HAP-1 (cell line): ENCODE measurements at regions not wholly inside any gene's neighbourhood (a gene's known extent, or its start where the extent isn't known, plus 50 kb on each side); places are given as distances from the start of the nearest gene placed in this dataset.

Experiments used
- DNase-seq, 2 experiments: peaks; one replicate each; pipeline ENCODE4 v3.0.0-alpha.2; 2016 to 2020; ENCODE audit warnings: low spot score in 2 of 2
- H3K27me3 ChIP-seq: fragments of 250-450 bp; sonication (Bioruptor Pico); 2 replicates; pipeline ENCODE4 v1.5.1; 2020; ENCODE audit warnings: low read depth, mild to moderate bottlenecking, moderate library complexity
- H3K36me3 ChIP-seq: fragments of 250-450 bp; sonication (Bioruptor Pico); replicated peaks from 2 replicates; pipeline ENCODE4 v1.5.1; 2020; ENCODE audit warnings: mild to moderate bottlenecking
- H3K4me1 ChIP-seq: fragments of 250-450 bp; sonication (Bioruptor Pico); 2 replicates; pipeline ENCODE4 v1.5.1; 2020; ENCODE audit warnings: mild to moderate bottlenecking
- H3K4me3 ChIP-seq: fragments of 250-450 bp; sonication (Bioruptor Pico); 2 replicates; pipeline ENCODE4 v1.5.1; 2020; ENCODE audit warnings: mild to moderate bottlenecking, moderate library complexity
- H3K9me3 ChIP-seq: fragments of 250-450 bp; sonication (Bioruptor Pico); 2 replicates; pipeline ENCODE4 v1.5.1; 2020; ENCODE audit warnings: mild to moderate bottlenecking, moderate library complexity
- in situ Hi-C: fragments of 300-500 bp; cut with MboI; formaldehyde crosslinking; loops from 3 replicates; pipeline ENCODE4 v1.14.3; 2020; ENCODE audit warnings: low sequenced_read_pairs, inconsistent platforms, mixed read lengths

GRCh38 chr9:89953824-89954615 is 349.2 kb downstream of the GADD45G start:
- in situ Hi-C loops: no loop called here
- H3K9me3 ChIP-seq: no peaks in the 10 kb centered on the region
- H3K4me3 ChIP-seq: no peak overlapping the region
- H3K27me3 ChIP-seq: no peaks in the 10 kb centered on the region
- H3K36me3 ChIP-seq: no peaks in the 10 kb centered on the region
- no peak for DNase-seq
- H3K4me1 ChIP-seq: no peaks in the 10 kb centered on the region

GRCh38 chr9:89955144-89955543 is 350.3 kb downstream of the GADD45G start:
- H3K36me3 ChIP-seq: no peaks in the 10 kb centered on the region
- H3K27me3 ChIP-seq: no peaks in the 10 kb centered on the region
- no peak for DNase-seq
- no peaks in the 10 kb centered on the region for H3K9me3 ChIP-seq
- in situ Hi-C loops: no loop called here
- no peaks in the 10 kb centered on the region for H3K4me1 ChIP-seq
- no peak overlapping the region for H3K4me3 ChIP-seq

GRCh38 chr9:89955626-89956025 is 350.8 kb downstream of the GADD45G start:
- Histone ChIP-seq H3K27me3 (no peaks in the 10 kb centered on the region), H3K36me3 (no peaks in the 10 kb centered on the region), H3K4me1 (no peaks in the 10 kb centered on the region), H3K4me3 (no peak overlapping the region), H3K9me3 (no peaks in the 10 kb centered on the region)
- in situ Hi-C loops: no loop called here
- DNase-seq: no peak

- H3K36me3 ChIP-seq: no peaks in the 10 kb centered on the region
- no peak for DNase-seq
- no peaks in the 10 kb centered on the region for H3K4me1 ChIP-seq
- in situ Hi-C loops: no loop called here
- no peaks in the 10 kb centered on the region for H3K9me3 ChIP-seq
- H3K4me3 ChIP-seq: no peak overlapping the region
- H3K27me3 ChIP-seq: no peaks in the 10 kb centered on the region
Observed at GRCh38 chr9:89956331-89956730, 351.5 kb downstream of the GADD45G start.

GRCh38 chr9:89956907-89957306 is 352.1 kb downstream of the GADD45G start:
- in situ Hi-C loops: no loop called here
- Histone ChIP-seq H3K4me1 (no peaks in the 10 kb centered on the region), H3K9me3 (no peaks in the 10 kb centered on the region), H3K36me3 (no peaks in the 10 kb centered on the region), H3K4me3 (no peak overlapping the region), H3K27me3 (no peaks in the 10 kb centered on the region)
- no peak for DNase-seq

- H3K27me3 ChIP-seq: no peaks in the 10 kb centered on the region
- H3K4me3 ChIP-seq: no peak overlapping the region
- no peaks in the 10 kb centered on the region for H3K4me1 ChIP-seq
- no peaks in the 10 kb centered on the region for H3K36me3 ChIP-seq
- in situ Hi-C loops: no loop called here
- no peaks in the 10 kb centered on the region for H3K9me3 ChIP-seq
- no peak for DNase-seq
Observed at GRCh38 chr9:89958086-89958485, 353.3 kb downstream of the GADD45G start.

- no peaks in the 10 kb centered on the region for H3K4me1 ChIP-seq
- no peaks in the 10 kb centered on the region for H3K9me3 ChIP-seq
- no peaks in the 10 kb centered on the region for H3K27me3 ChIP-seq
- no peak overlapping the region for H3K4me3 ChIP-seq
- H3K36me3 ChIP-seq: no peaks in the 10 kb centered on the region
- in situ Hi-C loops: no loop called here
- DNase-seq: no peak
Observed at GRCh38 chr9:89961616-89962341, 357.0 kb downstream of the GADD45G start.

GRCh38 chr9:89963280-89963679 is 358.5 kb downstream of the GADD45G start:
- H3K4me1 ChIP-seq: no peaks in the 10 kb centered on the region
- in situ Hi-C loops: no loop called here
- no peaks in the 10 kb centered on the region for H3K9me3 ChIP-seq
- H3K36me3 ChIP-seq: no peaks in the 10 kb centered on the region
- DNase-seq: no peak
- no peaks in the 10 kb centered on the region for H3K27me3 ChIP-seq
- H3K4me3 ChIP-seq: no peak overlapping the region

- no peak for DNase-seq
- no peak overlapping the region for H3K4me3 ChIP-seq
- in situ Hi-C loops: no loop called here
- no peaks in the 10 kb centered on the region for H3K36me3 ChIP-seq
- H3K4me1 ChIP-seq: no peaks in the 10 kb centered on the region
- no peaks in the 10 kb centered on the region for H3K9me3 ChIP-seq
- peaks cover 2% of the 10 kb centered on the region; the same call in 1 of the 2 replicates for H3K27me3 ChIP-seq
Observed at GRCh38 chr9:89967527-89967926, 362.7 kb downstream of the GADD45G start.

GRCh38 chr9:89969156-89969675 is 364.4 kb downstream of the GADD45G start:
- in situ Hi-C loops: no loop called here
- H3K27me3 ChIP-seq: peaks cover 2% of the 10 kb centered on the region; the same call in 1 of the 2 replicates
- H3K4me3 ChIP-seq: no peak overlapping the region
- H3K9me3 ChIP-seq: no peaks in the 10 kb centered on the region
- no peaks in the 10 kb centered on the region for H3K4me1 ChIP-seq
- DNase-seq: no peak
- no peaks in the 10 kb centered on the region for H3K36me3 ChIP-seq

- H3K4me3 ChIP-seq: no peak overlapping the region
- H3K36me3 ChIP-seq: no peaks in the 10 kb centered on the region
- H3K4me1 ChIP-seq: no peaks in the 10 kb centered on the region
- in situ Hi-C loops: no loop called here
- H3K9me3 ChIP-seq: no peaks in the 10 kb centered on the region
- peaks cover 2% of the 10 kb centered on the region; the same call in 1 of the 2 replicates for H3K27me3 ChIP-seq
- DNase-seq: no peak
Observed at GRCh38 chr9:89969881-89970639, 365.2 kb downstream of the GADD45G start.

- in situ Hi-C loops: no loop called here
- Histone ChIP-seq H3K27me3 (peaks cover 2% of the 10 kb centered on the region; the same call in 1 of the 2 replicates), H3K9me3 (no peaks in the 10 kb centered on the region), H3K36me3 (no peaks in the 10 kb centered on the region), H3K4me3 (no peak overlapping the region), H3K4me1 (no peaks in the 10 kb centered on the region)
- DNase-seq: no peak
Observed at GRCh38 chr9:89970701-89971100, 365.9 kb downstream of the GADD45G start.

- Histone ChIP-seq H3K4me3 (no peak overlapping the region), H3K4me1 (no peaks in the 10 kb centered on the region), H3K36me3 (no peaks in the 10 kb centered on the region), H3K27me3 (peaks cover 2% of the 10 kb centered on the region; the same call in 1 of the 2 replicates), H3K9me3 (no peaks in the 10 kb centered on the region)
- in situ Hi-C loops: no loop called here
- DNase-seq: no peak
Observed at GRCh38 chr9:89972535-89972934, 367.7 kb downstream of the GADD45G start.
